ENCODE measurements at regions not wholly inside any gene's neighbourhood (a gene's known extent, or its start where the extent isn't known, plus 50 kb on each side); places are given as distances from the start of the nearest gene placed in this dataset.

- DNase-seq, result no peak
These were observed 234.8 kb downstream of the FOXD2 start for GRCh38 chr1:47672622-47673021.

GRCh38 chr1:47674189-47674588, 236.3 kb downstream of the FOXD2 start:
- no peak for DNase-seq

- no peak for DNase-seq
These were observed 237.3 kb downstream of the FOXD2 start for GRCh38 chr1:47675047-47675675.

- DNase-seq, result no peak
These were observed 237.9 kb downstream of the FOXD2 start for GRCh38 chr1:47675721-47676120.

- DNase-seq, result no peak
These were observed 238.6 kb downstream of the FOXD2 start for GRCh38 chr1:47676311-47677054.

- no peak for DNase-seq
These were observed 239.5 kb downstream of the FOXD2 start for GRCh38 chr1:47677241-47677940.

GRCh38 chr1:47678464-47678980, 240.7 kb downstream of the FOXD2 start:
- DNase-seq, result no peak

GRCh38 chr1:47679301-47679791, 241.5 kb downstream of the FOXD2 start:
- DNase-seq, result peak; percentile 47

GRCh38 chr1:47679826-47680225, 242.0 kb downstream of the FOXD2 start:
- DNase-seq, result no peak

- DNase-seq, result no peak
These were observed 243.1 kb downstream of the FOXD2 start for GRCh38 chr1:47680815-47681475.

GRCh38 chr1:47681735-47682134, 243.9 kb downstream of the FOXD2 start:
- no peak for DNase-seq

GRCh38 chr1:47682198-47682597, 244.4 kb downstream of the FOXD2 start:
- no peak for DNase-seq

- DNase-seq, result no peak
These were observed 245.0 kb downstream of the FOXD2 start for GRCh38 chr1:47682786-47683350.

- DNase-seq, result no peak
These were observed 245.6 kb downstream of the FOXD2 start for GRCh38 chr1:47683401-47683800.

- DNase-seq, result no peak
These were observed 246.7 kb downstream of the FOXD2 start for GRCh38 chr1:47684518-47684917.

GRCh38 chr1:47684964-47685762, 247.3 kb downstream of the FOXD2 start:
- no peak for DNase-seq

- no peak for DNase-seq
These were observed 247.9 kb downstream of the FOXD2 start for GRCh38 chr1:47685763-47686066.

GRCh38 chr1:47686731-47687630, 249.1 kb downstream of the FOXD2 start:
- DNase-seq, result no peak

- no peak for DNase-seq
These were observed 250.0 kb downstream of the FOXD2 start for GRCh38 chr1:47687631-47688460.
